PC-9 (cell line): ENCODE measurements at regions not wholly inside any gene's neighbourhood (a gene's known extent, or its start where the extent isn't known, plus 50 kb on each side); places are given as distances from the start of the nearest gene placed in this dataset.

Source experiments
- CTCF ChIP-seq: fragments of 200-600 bp; sonication (generic); conservative IDR thresholded peaks from 2 replicates; pipeline ENCODE4 v1.6.1; 2017; ENCODE audit warnings: mixed run types, antibody characterized with exemption, mild to moderate bottlenecking, moderate library complexity
- EZH2 ChIP-seq: fragments of 200-600 bp; sonication (generic); IDR thresholded peaks from 2 replicates; pipeline ENCODE4 v1.8.0; 2017; ENCODE audit warnings: antibody characterized with exemption, low read depth

- TF ChIP-seq CTCF (no peak), EZH2 (no peak)
Observed at GRCh38 chrX:2561456-2561855, 60.7 kb upstream of the DHRSX start.
